ENCODE measurements at regions not wholly inside any gene's neighbourhood (a gene's known extent, or its start where the extent isn't known, plus 50 kb on each side); places are given as distances from the start of the nearest gene placed in this dataset.
A peak's percentile ranks its signal among the peaks of the same experiment; 100 is the strongest.

GRCh38 chr2:217331523-217332416, 471.9 kb upstream of the TNP1 start (continued):
- peak; percentile 92; the same call in 1 of the 2 replicates for TF ChIP-seq SKIL (CRISPR knock-in tag; IDR thresholded peaks at IDR 0.05; ENCODE audit: borderline replicate concordance)
- no peak for TF ChIP-seq CENPX (CRISPR knock-in tag; IDR thresholded peaks at IDR 0.05)
- TF ChIP-seq HIVEP1 (CRISPR knock-in tag; IDR thresholded peaks at IDR 0.05), result no peak
- TF ChIP-seq KIAA2018 (CRISPR knock-in tag; IDR thresholded peaks at IDR 0.05; ENCODE audit: borderline replicate concordance), result no peak
- no peak for TF ChIP-seq GLI4 (CRISPR knock-in tag; IDR thresholded peaks at IDR 0.05; ENCODE audit: borderline replicate concordance)
- no peak for TF ChIP-seq HES4 (CRISPR knock-in tag; IDR thresholded peaks at IDR 0.05; ENCODE audit: borderline replicate concordance)
- TF ChIP-seq ZBTB44 (CRISPR knock-in tag; IDR thresholded peaks at IDR 0.05), result no peak
- TF ChIP-seq LCORL (IDR thresholded peaks at IDR 0.05), result no peak; the same call in 1 of the 2 replicates
- peak; percentile 96 for TF ChIP-seq LCORL (CRISPR knock-in tag; IDR thresholded peaks at IDR 0.05)
- TF ChIP-seq ZNF263 (CRISPR knock-in tag; IDR thresholded peaks at IDR 0.05), result peak; percentile 54; the same call in 1 of the 2 replicates
- TF ChIP-seq FOSL1 (CRISPR knock-in tag; IDR thresholded peaks at IDR 0.05; ENCODE audit: borderline replicate concordance), result no peak
- no peak for TF ChIP-seq KDM5B (CRISPR knock-in tag; IDR thresholded peaks at IDR 0.05; ENCODE audit: borderline replicate concordance)
- TF ChIP-seq RORA (CRISPR knock-in tag; IDR thresholded peaks at IDR 0.05), result no peak
- TF ChIP-seq ZBTB37 (CRISPR knock-in tag; IDR thresholded peaks at IDR 0.05), result no peak
- no peak for TF ChIP-seq GABPA (IDR thresholded peaks at IDR 0.05; ENCODE audit: low read depth, low read length)
- 0 out of 2 replicates have a peak, but pooled peaks have one; percentile 50 for TF ChIP-seq GABPA (CRISPR knock-in tag; IDR thresholded peaks at IDR 0.05; ENCODE audit: low read depth)
